ENCODE measurements at regions not wholly inside any gene's neighbourhood (a gene's known extent, or its start where the extent isn't known, plus 50 kb on each side); places are given as distances from the start of the nearest gene placed in this dataset.

DNA sequence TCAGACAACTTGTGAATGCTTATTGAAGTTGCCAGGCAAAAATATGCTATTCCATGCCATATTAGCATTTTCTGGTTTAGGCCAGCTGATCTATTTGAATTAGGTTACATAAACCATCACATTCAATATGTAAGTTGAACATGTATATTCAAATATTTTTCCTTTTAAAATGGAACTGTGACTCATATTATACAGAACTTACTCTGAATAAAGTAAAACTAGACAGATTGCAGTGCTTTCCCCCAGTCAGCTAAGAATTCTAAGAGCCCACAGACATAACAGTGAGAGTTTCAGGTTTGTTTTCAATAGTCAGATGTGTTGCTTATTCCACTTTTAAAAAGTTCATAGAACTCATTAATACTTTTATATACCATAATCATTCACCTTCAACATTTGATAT lies 119.8 kb downstream of the MGST1 start:
- H3K23me2 ChIP-seq (ENCODE audit: insufficient read length, low read depth, low read length, poor library complexity, severe bottlenecking): no peaks in the 10 kb centered on the region
- H4K5ac ChIP-seq (ENCODE audit: insufficient read length, low read depth, low read length): no peak overlapping the region
- no peak overlapping the region for H4K8ac ChIP-seq (replicated peaks; ENCODE audit: insufficient read length, low read depth, low read length)
- H2BK5ac ChIP-seq (ENCODE audit: insufficient read length, low read length): no peak overlapping the region
- no peak overlapping the region for H3K4ac ChIP-seq (ENCODE audit: low read depth, low read length)
- no peak overlapping the region for H3K14ac ChIP-seq (ENCODE audit: insufficient read depth, low read length)
- H3K9ac ChIP-seq (ENCODE audit: extremely low read depth, insufficient read length, low read length): no peak overlapping the region
- no peak overlapping the region for H3K56ac ChIP-seq (ENCODE audit: insufficient read length, low read depth, low read length)
- no peak overlapping the region for H2AFZ ChIP-seq (ENCODE audit: low read length)
- no peak overlapping the region for H3K23ac ChIP-seq (ENCODE audit: insufficient read length, low read depth, low read length)
- Mint-ChIP-seq H3K9me3 (no peaks in the 10 kb centered on the region), H3K27me3 (ENCODE audit: low read depth) (no peaks in the 10 kb centered on the region), H3K4me3 (no peak overlapping the region), H3K4me1 (no peaks in the 10 kb centered on the region), H3K27ac (no peak overlapping the region), H3K36me3 (ENCODE audit: insufficient read depth in 1 of 3, low read depth in 3 of 3) (no peaks in the 10 kb centered on the region)
- H2BK12ac ChIP-seq (ENCODE audit: insufficient read length, low read depth, low read length): no peak overlapping the region
- no peaks in the 10 kb centered on the region for H3K79me1 ChIP-seq (ENCODE audit: insufficient read depth, low read depth, low read length, poor library complexity, severe bottlenecking)
- TF ChIP-seq, protein P1, sequence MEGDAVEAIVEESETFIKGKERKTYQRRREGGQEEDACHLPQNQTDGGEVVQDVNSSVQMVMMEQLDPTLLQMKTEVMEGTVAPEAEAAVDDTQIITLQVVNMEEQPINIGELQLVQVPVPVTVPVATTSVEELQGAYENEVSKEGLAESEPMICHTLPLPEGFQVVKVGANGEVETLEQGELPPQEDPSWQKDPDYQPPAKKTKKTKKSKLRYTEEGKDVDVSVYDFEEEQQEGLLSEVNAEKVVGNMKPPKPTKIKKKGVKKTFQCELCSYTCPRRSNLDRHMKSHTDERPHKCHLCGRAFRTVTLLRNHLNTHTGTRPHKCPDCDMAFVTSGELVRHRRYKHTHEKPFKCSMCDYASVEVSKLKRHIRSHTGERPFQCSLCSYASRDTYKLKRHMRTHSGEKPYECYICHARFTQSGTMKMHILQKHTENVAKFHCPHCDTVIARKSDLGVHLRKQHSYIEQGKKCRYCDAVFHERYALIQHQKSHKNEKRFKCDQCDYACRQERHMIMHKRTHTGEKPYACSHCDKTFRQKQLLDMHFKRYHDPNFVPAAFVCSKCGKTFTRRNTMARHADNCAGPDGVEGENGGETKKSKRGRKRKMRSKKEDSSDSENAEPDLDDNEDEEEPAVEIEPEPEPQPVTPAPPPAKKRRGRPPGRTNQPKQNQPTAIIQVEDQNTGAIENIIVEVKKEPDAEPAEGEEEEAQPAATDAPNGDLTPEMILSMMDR (conservative IDR thresholded peaks at IDR 0.05): no peak
- no peak overlapping the region for H3K4me2 ChIP-seq (ENCODE audit: insufficient read depth, insufficient read length, low read length)
- no peaks in the 10 kb centered on the region for H3K4me1 ChIP-seq (ENCODE audit: insufficient read depth, low read length)
- H3T11ph ChIP-seq (ENCODE audit: low read length): no peak overlapping the region
- no peaks in the 10 kb centered on the region for H4K20me1 ChIP-seq (ENCODE audit: control insufficient read depth, insufficient read depth, insufficient read length)
- no peak overlapping the region for H2BK120ac ChIP-seq (ENCODE audit: low read depth, low read length, poor library complexity, severe bottlenecking)
- no peak overlapping the region for H3K18ac ChIP-seq (ENCODE audit: insufficient read length, low read depth, low read length)
- no peak for DNase-seq
- H2AK5ac ChIP-seq (ENCODE audit: insufficient read length, low read length): no peak overlapping the region
- no peak overlapping the region for H4K91ac ChIP-seq (ENCODE audit: insufficient read length, low read depth, low read length)
- H2BK20ac ChIP-seq (ENCODE audit: low read depth, low read length, poor library complexity, severe bottlenecking): no peak overlapping the region
- H3K79me2 ChIP-seq (ENCODE audit: insufficient read depth, low read length): no peaks in the 10 kb centered on the region
- H3K27me3 ChIP-seq (ENCODE audit: insufficient read depth, low read length): no peaks in the 10 kb centered on the region
- no peak overlapping the region for H2BK15ac ChIP-seq (ENCODE audit: low read depth, low read length)
- H3K27ac ChIP-seq (ENCODE audit: insufficient read length, low read depth, low read length): no peak overlapping the region
- no peaks in the 10 kb centered on the region for H3K9me3 ChIP-seq (ENCODE audit: control insufficient read depth, low read depth, low read length)
